ENCODE measurements at regions not wholly inside any gene's neighbourhood (a gene's known extent, or its start where the extent isn't known, plus 50 kb on each side); places are given as distances from the start of the nearest gene placed in this dataset.

- TF ChIP-seq CTCF (conservative IDR thresholded peaks at IDR 0.05; ENCODE audit: low read depth in 2 of 2) = no peak
Measured at GRCh38 chr20:10837901-10838300, 164.1 kb upstream of the JAG1 start (continued).

- H3K79me2 ChIP-seq (replicated peaks; ENCODE audit: insufficient read depth) = no peaks in the 10 kb centered on the region
- Mint-ChIP-seq H3K27me3 (ENCODE audit: insufficient read depth, low read depth, poor library complexity) (peaks cover 4% of the 10 kb centered on the region), H3K4me1 (no peaks in the 10 kb centered on the region), H3K36me3 (ENCODE audit: low read depth) (peaks cover 7% of the 10 kb centered on the region; the same call in 1 of the 3 replicates), H3K27ac (no peak overlapping the region), H3K4me3 (no peak overlapping the region), H3K9me3 (peaks cover 15% of the 10 kb centered on the region)
- TF ChIP-seq NANOG (IDR thresholded peaks at IDR 0.05; ENCODE audit: borderline replicate concordance) (no peak), JUNB (IDR thresholded peaks at IDR 0.05; ENCODE audit: unreplicated experiment) (no peak), CTCF (conservative IDR thresholded peaks at IDR 0.05; ENCODE audit: low read depth in 2 of 2) (no peak), ZNF462 (CRISPR knock-in tag; IDR thresholded peaks at IDR 0.05) (no peak), REST (IDR thresholded peaks at IDR 0.05; ENCODE audit: unreplicated experiment) (no peak), ZNF331 (CRISPR knock-in tag; IDR thresholded peaks at IDR 0.05; ENCODE audit: low read depth) (no peak), EZH2 (IDR thresholded peaks at IDR 0.05; ENCODE audit: low read depth, unreplicated experiment) (no peak), CREB1 (CRISPR knock-in tag; IDR thresholded peaks at IDR 0.05; ENCODE audit: low read depth) (no peak)
- peaks cover 11% of the 10 kb centered on the region; the same call in 1 of the 2 replicates for H3K9me2 ChIP-seq (ENCODE audit: insufficient read depth)
- DNase-seq (ENCODE audit: low spot score) = no peak
- H4K20me1 ChIP-seq (replicated peaks; ENCODE audit: insufficient read depth) = no peaks in the 10 kb centered on the region
- no peak for ATAC-seq
- no peaks in the 10 kb centered on the region for H3K36me3 ChIP-seq (ENCODE audit: insufficient read depth)
- no peaks in the 10 kb centered on the region for H3K4me1 ChIP-seq (ENCODE audit: insufficient read depth)
- no peaks in the 10 kb centered on the region for H3K27me3 ChIP-seq (ENCODE audit: insufficient read depth)
- H3F3A ChIP-seq (replicated peaks; ENCODE audit: low read depth) = no peaks in the 10 kb centered on the region
- H3K27ac ChIP-seq (ENCODE audit: low read depth) = no peak overlapping the region
- H3K4me2 ChIP-seq = no peak overlapping the region
- H3K4me3 ChIP-seq = no peak overlapping the region
- H2AFZ ChIP-seq = no peak overlapping the region
Measured at GRCh38 chr20:10842116-10842515, 168.3 kb upstream of the JAG1 start.

All from GM23338 (cell line).